Hepatocyte (in vitro differentiated cells): ENCODE measurements at regions not wholly inside any gene's neighbourhood (a gene's known extent, or its start where the extent isn't known, plus 50 kb on each side); places are given as distances from the start of the nearest gene placed in this dataset.

ENCODE experiments used
- CTCF ChIP-seq: fragments of 200-600 bp; sonication (generic); IDR thresholded peaks from 2 replicates; pipeline ENCODE4 v1.5.1; 2016; ENCODE audit warnings: antibody characterized with exemption, mild to moderate bottlenecking; ENCODE audit not compliant: poor library complexity
- EZH2 ChIP-seq: fragments of 200-600 bp; sonication (generic); IDR thresholded peaks from 2 replicates; pipeline ENCODE4 v1.6.1; 2016; ENCODE audit warnings: antibody characterized with exemption, mild to moderate bottlenecking, borderline replicate concordance
- EZH2phosphoT487 ChIP-seq: fragments of 200-600 bp; sonication (generic); IDR thresholded peaks from one replicate; pipeline ENCODE4 v1.6.1; 2018; ENCODE audit warnings: antibody characterized with exemption, mild to moderate bottlenecking, low read depth, moderate library complexity; ENCODE audit not compliant: unreplicated experiment, severe bottlenecking

GRCh38 chr5:51810592-51810991, 427.3 kb downstream of the ISL1 start:
- TF ChIP-seq CTCF = no peak
- no peak for TF ChIP-seq EZH2phosphoT487
- no peak for TF ChIP-seq EZH2
